GM23338 (cell line): ENCODE measurements at regions not wholly inside any gene's neighbourhood (a gene's known extent, or its start where the extent isn't known, plus 50 kb on each side); places are given as distances from the start of the nearest gene placed in this dataset.

Experiments
- ATAC-seq: fragments of 200-7000 bp; cut with Tn5 transposase; 3 replicates; pipeline ENCODE4 v1.9.1; 2020
- DNase-seq: peaks from one replicate; pipeline ENCODE4 v3.0.0-alpha.2; 2015; ENCODE audit warnings: low spot score
- H2AFZ ChIP-seq: fragments of 200-600 bp; sonication (generic); 2 replicates; pipeline ENCODE4 v1.8.0; 2016; ENCODE audit warnings: antibody characterized with exemption, mild to moderate bottlenecking, moderate library complexity
- H3F3A ChIP-seq: fragments of 200-600 bp; sonication (generic); replicated peaks from 2 replicates; pipeline ENCODE4 v1.8.0; 2017; ENCODE audit warnings: antibody characterized with exemption, mixed run types, low read depth
- H3K27ac ChIP-seq: fragments of 200-600 bp; sonication (generic); 2 replicates; pipeline ENCODE4 v1.6.1; 2016; ENCODE audit warnings: low read depth
- H3K27me3 ChIP-seq: fragments of 200-600 bp; sonication (generic); 2 replicates; pipeline ENCODE4 v1.8.0; 2016; ENCODE audit warnings: mild to moderate bottlenecking, mixed run types, moderate library complexity; ENCODE audit not compliant: insufficient read depth
- H3K36me3 ChIP-seq: fragments of 200-600 bp; sonication (generic); 2 replicates; pipeline ENCODE4 v1.8.0; 2016; ENCODE audit warnings: mild to moderate bottlenecking; ENCODE audit not compliant: insufficient read depth
- H3K4me1 ChIP-seq: fragments of 200-600 bp; sonication (generic); 2 replicates; pipeline ENCODE4 v1.8.0; 2016; ENCODE audit warnings: mild to moderate bottlenecking, moderate library complexity; ENCODE audit not compliant: insufficient read depth
- H3K4me2 ChIP-seq: fragments of 200-600 bp; sonication (generic); 2 replicates; pipeline ENCODE4 v1.7.1; 2017; ENCODE audit warnings: mixed run types
- H3K4me3 ChIP-seq: fragments of 200-600 bp; sonication (generic); 2 replicates; pipeline ENCODE4 v1.6.1; 2016; ENCODE audit warnings: mixed run types
- H3K79me2 ChIP-seq: fragments of 200-600 bp; sonication (generic); replicated peaks from 2 replicates; pipeline ENCODE4 v1.8.0; 2017; ENCODE audit warnings: mild to moderate bottlenecking; ENCODE audit not compliant: insufficient read depth
- H3K9me2 ChIP-seq: fragments of 200-600 bp; sonication (generic); 2 replicates; pipeline ENCODE4 v1.8.0; 2017; ENCODE audit not compliant: insufficient read depth
- H4K20me1 ChIP-seq: fragments of 200-600 bp; sonication (generic); replicated peaks from 2 replicates; pipeline ENCODE4 v1.8.0; 2017; ENCODE audit warnings: mild to moderate bottlenecking; ENCODE audit not compliant: insufficient read depth
- H3K27ac Mint-ChIP-seq: 2 replicates; pipeline ENCODE4 v1.8.0; 2020; ENCODE audit warnings: inconsistent platforms, mild to moderate bottlenecking, moderate library complexity, mixed read lengths
- H3K27me3 Mint-ChIP-seq: 3 replicates; pipeline ENCODE4 v1.8.0; 2022; ENCODE audit warnings: low read depth, mild to moderate bottlenecking, moderate library complexity, mixed read lengths, inconsistent platforms; ENCODE audit not compliant: insufficient read depth, poor library complexity
- H3K36me3 Mint-ChIP-seq: 3 replicates; pipeline ENCODE4 v1.8.0; 2021; ENCODE audit warnings: low read depth, mild to moderate bottlenecking, inconsistent platforms, moderate library complexity, mixed read lengths
- H3K4me1 Mint-ChIP-seq: 3 replicates; pipeline ENCODE4 v1.8.0; 2020; ENCODE audit warnings: mild to moderate bottlenecking, inconsistent platforms, mixed read lengths
- H3K4me3 Mint-ChIP-seq: 3 replicates; pipeline ENCODE4 v1.8.0; 2021; ENCODE audit warnings: moderate library complexity, mild to moderate bottlenecking, inconsistent platforms, mixed read lengths
- H3K9me3 Mint-ChIP-seq: 3 replicates; pipeline ENCODE4 v1.8.0; 2020; ENCODE audit warnings: moderate library complexity, mild to moderate bottlenecking, inconsistent platforms, mixed read lengths
- CREB1 ChIP-seq: fragments of 250-450 bp; sonication (Bioruptor Pico); IDR thresholded peaks from 2 replicates; pipeline ENCODE4 v1.5.0; 2020; ENCODE audit warnings: low read depth, mild to moderate bottlenecking, moderate library complexity
- CTCF ChIP-seq, 2 experiments: fragments of 200-600 bp in 1 of 2; sonication (generic) in 1 of 2; conservative IDR thresholded peaks; 2 replicates each; pipeline versions ENCODE4 v1.5.1 to v1.6.1; 2016 to 2017; ENCODE audit warnings: antibody characterized with exemption in 2 of 2, low read depth in 2 of 2, mild to moderate bottlenecking in 2 of 2, moderate library complexity in 1 of 2
- ETS1 ChIP-seq: IDR thresholded peaks from 2 replicates; pipeline ENCODE4 v1.6.1; 2016; ENCODE audit warnings: antibody characterized with exemption
- EZH2 ChIP-seq: fragments of 200-600 bp; sonication (generic); IDR thresholded peaks from one replicate; pipeline ENCODE4 v1.8.0; 2017; ENCODE audit warnings: antibody characterized with exemption, mild to moderate bottlenecking, low read depth; ENCODE audit not compliant: unreplicated experiment
- EZH2phosphoT487 ChIP-seq: fragments of 200-600 bp; sonication (generic); IDR thresholded peaks from one replicate; pipeline ENCODE4 v1.8.1; 2018; ENCODE audit warnings: antibody characterized with exemption; ENCODE audit not compliant: unreplicated experiment
- JUNB ChIP-seq: IDR thresholded peaks from one replicate; pipeline ENCODE4 v1.6.1; 2016; ENCODE audit warnings: antibody characterized with exemption; ENCODE audit not compliant: unreplicated experiment
- NANOG ChIP-seq: IDR thresholded peaks from 2 replicates; pipeline ENCODE4 v1.6.1; 2016; ENCODE audit warnings: antibody characterized with exemption, borderline replicate concordance
- POLR2AphosphoS5 ChIP-seq: IDR thresholded peaks from 2 replicates; pipeline ENCODE4 v1.6.1; 2016; ENCODE audit warnings: antibody characterized with exemption, low read depth
- REST ChIP-seq: IDR thresholded peaks from one replicate; pipeline ENCODE4 v1.6.1; 2018; ENCODE audit warnings: antibody characterized with exemption; ENCODE audit not compliant: unreplicated experiment
- STAT1 ChIP-seq: IDR thresholded peaks from one replicate; pipeline ENCODE4 v1.6.1; 2016; ENCODE audit warnings: antibody characterized with exemption; ENCODE audit not compliant: unreplicated experiment
- ZNF114 ChIP-seq: fragments of 250-450 bp; sonication (Bioruptor Pico); IDR thresholded peaks from 2 replicates; pipeline ENCODE4 v1.5.0; 2020; ENCODE audit warnings: mild to moderate bottlenecking, moderate library complexity
- ZNF331 ChIP-seq: fragments of 250-450 bp; sonication (Bioruptor Pico); IDR thresholded peaks from 2 replicates; pipeline ENCODE4 v1.5.0; 2020; ENCODE audit warnings: low read depth, mild to moderate bottlenecking, moderate library complexity
- TF ChIP-seq, protein P1 (sequence below): fragments of 250-450 bp; sonication (Bioruptor Pico); IDR thresholded peaks from 2 replicates; pipeline ENCODE4 v1.5.0; 2020; ENCODE audit warnings: mild to moderate bottlenecking, moderate library complexity

- Mint-ChIP-seq H3K36me3 (no peaks in the 10 kb centered on the region), H3K4me1 (no peaks in the 10 kb centered on the region)
- ATAC-seq, result no peak
Measured at GRCh38 chrX:137178392-137178791, 144.6 kb upstream of the GPR101 start.

More at GRCh38 chrX:137178392-137178791, 144.6 kb upstream of the GPR101 start:
- no peak overlapping the region for H3K27ac ChIP-seq
- no peak for DNase-seq
- H3K27me3 ChIP-seq, result no peaks in the 10 kb centered on the region
- H3K4me3 ChIP-seq, result no peak overlapping the region
- H3K36me3 ChIP-seq, result no peaks in the 10 kb centered on the region
- Mint-ChIP-seq H3K27ac (no peak overlapping the region), H3K4me3 (no peak overlapping the region), H3K9me3 (no peaks in the 10 kb centered on the region), H3K27me3 (no peaks in the 10 kb centered on the region)
- H3K9me2 ChIP-seq, result no peaks in the 10 kb centered on the region
- H4K20me1 ChIP-seq, result no peaks in the 10 kb centered on the region
- TF ChIP-seq ZNF114 (CRISPR knock-in tag) (no peak), ETS1 (no peak), EZH2 (no peak), CTCF (conservative IDR thresholded peaks at IDR 0.05; ENCODE audit: low read depth in 2 of 2) (no peak), STAT1 (no peak), NANOG (no peak), EZH2phosphoT487 (no peak), POLR2AphosphoS5 (no peak), ZNF331 (CRISPR knock-in tag) (no peak), REST (no peak), JUNB (no peak), CREB1 (CRISPR knock-in tag) (no peak)
- TF ChIP-seq, protein P1, sequence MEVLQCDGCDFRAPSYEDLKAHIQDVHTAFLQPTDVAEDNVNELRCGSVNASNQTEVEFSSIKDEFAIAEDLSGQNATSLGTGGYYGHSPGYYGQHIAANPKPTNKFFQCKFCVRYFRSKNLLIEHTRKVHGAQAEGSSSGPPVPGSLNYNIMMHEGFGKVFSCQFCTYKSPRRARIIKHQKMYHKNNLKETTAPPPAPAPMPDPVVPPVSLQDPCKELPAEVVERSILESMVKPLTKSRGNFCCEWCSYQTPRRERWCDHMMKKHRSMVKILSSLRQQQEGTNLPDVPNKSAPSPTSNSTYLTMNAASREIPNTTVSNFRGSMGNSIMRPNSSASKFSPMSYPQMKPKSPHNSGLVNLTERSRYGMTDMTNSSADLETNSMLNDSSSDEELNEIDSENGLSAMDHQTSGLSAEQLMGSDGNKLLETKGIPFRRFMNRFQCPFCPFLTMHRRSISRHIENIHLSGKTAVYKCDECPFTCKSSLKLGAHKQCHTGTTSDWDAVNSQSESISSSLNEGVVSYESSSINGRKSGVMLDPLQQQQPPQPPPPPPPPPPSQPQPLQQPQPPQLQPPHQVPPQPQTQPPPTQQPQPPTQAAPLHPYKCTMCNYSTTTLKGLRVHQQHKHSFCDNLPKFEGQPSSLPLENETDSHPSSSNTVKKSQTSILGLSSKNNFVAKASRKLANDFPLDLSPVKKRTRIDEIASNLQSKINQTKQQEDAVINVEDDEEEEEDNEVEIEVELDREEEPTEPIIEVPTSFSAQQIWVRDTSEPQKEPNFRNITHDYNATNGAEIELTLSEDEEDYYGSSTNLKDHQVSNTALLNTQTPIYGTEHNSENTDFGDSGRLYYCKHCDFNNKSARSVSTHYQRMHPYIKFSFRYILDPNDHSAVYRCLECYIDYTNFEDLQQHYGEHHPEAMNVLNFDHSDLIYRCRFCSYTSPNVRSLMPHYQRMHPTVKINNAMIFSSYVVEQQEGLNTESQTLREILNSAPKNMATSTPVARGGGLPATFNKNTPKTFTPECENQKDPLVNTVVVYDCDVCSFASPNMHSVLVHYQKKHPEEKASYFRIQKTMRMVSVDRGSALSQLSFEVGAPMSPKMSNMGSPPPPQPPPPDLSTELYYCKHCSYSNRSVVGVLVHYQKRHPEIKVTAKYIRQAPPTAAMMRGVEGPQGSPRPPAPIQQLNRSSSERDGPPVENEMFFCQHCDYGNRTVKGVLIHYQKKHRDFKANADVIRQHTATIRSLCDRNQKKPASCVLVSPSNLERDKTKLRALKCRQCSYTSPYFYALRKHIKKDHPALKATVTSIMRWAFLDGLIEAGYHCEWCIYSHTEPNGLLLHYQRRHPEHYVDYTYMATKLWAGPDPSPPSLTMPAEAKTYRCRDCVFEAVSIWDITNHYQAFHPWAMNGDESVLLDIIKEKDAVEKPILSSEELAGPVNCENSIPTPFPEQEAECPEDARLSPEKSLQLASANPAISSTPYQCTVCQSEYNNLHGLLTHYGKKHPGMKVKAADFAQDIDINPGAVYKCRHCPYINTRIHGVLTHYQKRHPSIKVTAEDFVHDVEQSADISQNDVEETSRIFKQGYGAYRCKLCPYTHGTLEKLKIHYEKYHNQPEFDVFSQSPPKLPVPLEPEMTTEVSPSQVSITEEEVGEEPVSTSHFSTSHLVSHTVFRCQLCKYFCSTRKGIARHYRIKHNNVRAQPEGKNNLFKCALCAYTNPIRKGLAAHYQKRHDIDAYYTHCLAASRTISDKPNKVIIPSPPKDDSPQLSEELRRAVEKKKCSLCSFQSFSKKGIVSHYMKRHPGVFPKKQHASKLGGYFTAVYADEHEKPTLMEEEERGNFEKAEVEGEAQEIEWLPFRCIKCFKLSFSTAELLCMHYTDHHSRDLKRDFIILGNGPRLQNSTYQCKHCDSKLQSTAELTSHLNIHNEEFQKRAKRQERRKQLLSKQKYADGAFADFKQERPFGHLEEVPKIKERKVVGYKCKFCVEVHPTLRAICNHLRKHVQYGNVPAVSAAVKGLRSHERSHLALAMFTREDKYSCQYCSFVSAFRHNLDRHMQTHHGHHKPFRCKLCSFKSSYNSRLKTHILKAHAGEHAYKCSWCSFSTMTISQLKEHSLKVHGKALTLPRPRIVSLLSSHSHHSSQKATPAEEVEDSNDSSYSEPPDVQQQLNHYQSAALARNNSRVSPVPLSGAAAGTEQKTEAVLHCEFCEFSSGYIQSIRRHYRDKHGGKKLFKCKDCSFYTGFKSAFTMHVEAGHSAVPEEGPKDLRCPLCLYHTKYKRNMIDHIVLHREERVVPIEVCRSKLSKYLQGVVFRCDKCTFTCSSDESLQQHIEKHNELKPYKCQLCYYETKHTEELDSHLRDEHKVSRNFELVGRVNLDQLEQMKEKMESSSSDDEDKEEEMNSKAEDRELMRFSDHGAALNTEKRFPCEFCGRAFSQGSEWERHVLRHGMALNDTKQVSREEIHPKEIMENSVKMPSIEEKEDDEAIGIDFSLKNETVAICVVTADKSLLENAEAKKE (CRISPR knock-in tag), result no peak
- H3F3A ChIP-seq, result no peaks in the 10 kb centered on the region
- no peak overlapping the region for H2AFZ ChIP-seq
- H3K4me1 ChIP-seq, result no peaks in the 10 kb centered on the region
- H3K79me2 ChIP-seq, result no peaks in the 10 kb centered on the region
- no peak overlapping the region for H3K4me2 ChIP-seq
